ENCODE measurements at regions not wholly inside any gene's neighbourhood (a gene's known extent, or its start where the extent isn't known, plus 50 kb on each side); places are given as distances from the start of the nearest gene placed in this dataset.

DNA sequence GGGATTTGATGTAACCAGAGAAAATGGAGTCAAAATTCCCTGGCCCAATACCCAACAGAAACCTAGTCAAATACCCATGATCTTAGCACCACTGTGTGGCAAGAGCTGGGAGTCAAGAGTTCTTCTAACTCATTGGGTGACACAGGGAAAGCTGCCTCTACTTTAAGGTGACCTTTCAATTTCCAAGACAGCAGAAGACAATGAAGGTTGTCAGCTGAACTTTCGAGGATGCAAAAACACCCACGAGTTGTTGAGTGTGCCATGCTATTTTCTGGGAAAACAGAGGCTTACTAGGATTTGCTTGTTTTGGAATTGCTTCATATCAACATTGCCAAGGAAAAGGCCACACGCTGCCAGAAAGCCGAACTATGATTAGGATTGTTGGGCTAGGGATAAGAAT lies 61.6 kb upstream of the CYRIA start:
- Histone ChIP-seq H3K4me3 (ENCODE audit: low read length) (no peak overlapping the region), H3K4me1 (ENCODE audit: low read length) (peaks cover 49% of the 10 kb centered on the region), H3K27ac (ENCODE audit: low read length) (no peak overlapping the region), H2AFZ (ENCODE audit: low read depth, low read length) (no peak overlapping the region), H3K9ac (ENCODE audit: low read length) (no peak overlapping the region), H3K27me3 (ENCODE audit: low read depth, low read length) (peaks cover 14% of the 10 kb centered on the region), H3K79me2 (ENCODE audit: low read length) (no peaks in the 10 kb centered on the region), H3K36me3 (replicated peaks; ENCODE audit: low read depth, low read length) (peaks cover 6% of the 10 kb centered on the region), H3K4me2 (ENCODE audit: low read length) (no peak overlapping the region), H3K9me3 (ENCODE audit: insufficient read depth, low read length) (peaks cover 9% of the 10 kb centered on the region; the same call in 1 of the 2 replicates), H4K20me1 (ENCODE audit: insufficient read depth, low read length) (no peaks in the 10 kb centered on the region)
- TF ChIP-seq EZH2phosphoT487 (IDR thresholded peaks at IDR 0.05; ENCODE audit: low read depth), result no peak
- TF ChIP-seq, protein P1, sequence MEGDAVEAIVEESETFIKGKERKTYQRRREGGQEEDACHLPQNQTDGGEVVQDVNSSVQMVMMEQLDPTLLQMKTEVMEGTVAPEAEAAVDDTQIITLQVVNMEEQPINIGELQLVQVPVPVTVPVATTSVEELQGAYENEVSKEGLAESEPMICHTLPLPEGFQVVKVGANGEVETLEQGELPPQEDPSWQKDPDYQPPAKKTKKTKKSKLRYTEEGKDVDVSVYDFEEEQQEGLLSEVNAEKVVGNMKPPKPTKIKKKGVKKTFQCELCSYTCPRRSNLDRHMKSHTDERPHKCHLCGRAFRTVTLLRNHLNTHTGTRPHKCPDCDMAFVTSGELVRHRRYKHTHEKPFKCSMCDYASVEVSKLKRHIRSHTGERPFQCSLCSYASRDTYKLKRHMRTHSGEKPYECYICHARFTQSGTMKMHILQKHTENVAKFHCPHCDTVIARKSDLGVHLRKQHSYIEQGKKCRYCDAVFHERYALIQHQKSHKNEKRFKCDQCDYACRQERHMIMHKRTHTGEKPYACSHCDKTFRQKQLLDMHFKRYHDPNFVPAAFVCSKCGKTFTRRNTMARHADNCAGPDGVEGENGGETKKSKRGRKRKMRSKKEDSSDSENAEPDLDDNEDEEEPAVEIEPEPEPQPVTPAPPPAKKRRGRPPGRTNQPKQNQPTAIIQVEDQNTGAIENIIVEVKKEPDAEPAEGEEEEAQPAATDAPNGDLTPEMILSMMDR (IDR thresholded peaks at IDR 0.05; ENCODE audit: low read depth, low read length), result peak; percentile 40

DNA sequence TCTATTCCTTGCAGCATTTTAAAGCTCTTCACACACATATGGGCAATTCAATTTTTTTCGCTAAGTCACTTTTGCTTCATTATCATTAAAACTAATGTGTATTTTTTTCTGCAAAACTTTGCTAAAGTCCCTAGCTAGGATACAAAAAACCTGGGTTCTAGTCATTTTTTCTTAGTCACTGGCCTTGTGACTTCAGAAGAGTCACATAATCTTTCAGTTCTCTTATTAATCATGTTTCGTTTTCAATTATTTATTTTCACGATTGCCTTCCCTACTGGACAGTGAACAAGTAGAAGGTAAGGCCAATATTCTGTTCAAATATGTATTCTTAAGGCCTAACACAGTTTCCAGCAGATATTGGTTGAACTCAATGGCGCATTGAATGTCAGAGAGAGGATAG lies 60.9 kb upstream of the CYRIA start:
- no peak for TF ChIP-seq EZH2phosphoT487 (IDR thresholded peaks at IDR 0.05; ENCODE audit: low read depth)
- TF ChIP-seq, protein P1 (IDR thresholded peaks at IDR 0.05; ENCODE audit: low read depth, low read length), result no peak
- H3K9ac ChIP-seq (ENCODE audit: low read length), result no peak overlapping the region
- H3K4me1 ChIP-seq (ENCODE audit: low read length), result peaks cover 49% of the 10 kb centered on the region
- H3K9me3 ChIP-seq (ENCODE audit: insufficient read depth, low read length), result peaks cover 9% of the 10 kb centered on the region; the same call in 1 of the 2 replicates
- H3K27ac ChIP-seq (ENCODE audit: low read length), result peak overlapping the region; percentile 35
- peak overlapping the region; percentile 35 for H3K4me3 ChIP-seq (ENCODE audit: low read length)
- no peaks in the 10 kb centered on the region for H4K20me1 ChIP-seq (ENCODE audit: insufficient read depth, low read length)
- H3K79me2 ChIP-seq (ENCODE audit: low read length), result no peaks in the 10 kb centered on the region
- peaks cover 14% of the 10 kb centered on the region for H3K27me3 ChIP-seq (ENCODE audit: low read depth, low read length)
- no peak overlapping the region for H2AFZ ChIP-seq (ENCODE audit: low read depth, low read length)
- H3K4me2 ChIP-seq (ENCODE audit: low read length), result peak overlapping the region; percentile 59
- peaks cover 6% of the 10 kb centered on the region for H3K36me3 ChIP-seq (replicated peaks; ENCODE audit: low read depth, low read length)

DNA sequence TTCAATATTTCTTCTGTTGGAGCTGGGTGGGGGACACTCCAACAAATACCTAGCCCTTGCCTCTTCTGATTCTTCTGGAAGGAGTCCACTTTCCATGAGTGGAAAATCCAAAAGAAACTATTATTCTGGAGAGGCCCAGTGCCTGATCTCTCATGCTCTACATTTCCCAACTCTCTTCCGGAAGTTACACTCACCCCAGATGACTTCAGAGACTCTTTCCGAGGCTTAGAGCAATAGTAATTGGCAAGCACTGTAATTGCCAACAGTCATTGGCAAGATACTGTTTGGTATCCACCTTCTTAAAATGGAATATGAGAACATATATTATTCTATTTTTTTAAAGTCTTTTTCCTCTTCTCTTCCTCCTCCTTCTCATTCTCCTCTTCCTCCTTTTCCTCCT lies 60.5 kb upstream of the CYRIA start:
- peak overlapping the region; percentile 59 for H3K4me2 ChIP-seq (ENCODE audit: low read length)
- no peak overlapping the region for H3K9ac ChIP-seq (ENCODE audit: low read length)
- peaks cover 49% of the 10 kb centered on the region for H3K4me1 ChIP-seq (ENCODE audit: low read length)
- H3K9me3 ChIP-seq (ENCODE audit: insufficient read depth, low read length), result peaks cover 9% of the 10 kb centered on the region; the same call in 1 of the 2 replicates
- peak overlapping the region; percentile 35; the same call in 1 of the 2 replicates for H3K27ac ChIP-seq (ENCODE audit: low read length)
- peaks cover 6% of the 10 kb centered on the region for H3K36me3 ChIP-seq (replicated peaks; ENCODE audit: low read depth, low read length)
- H4K20me1 ChIP-seq (ENCODE audit: insufficient read depth, low read length), result no peaks in the 10 kb centered on the region
- TF ChIP-seq, protein P1 (IDR thresholded peaks at IDR 0.05; ENCODE audit: low read depth, low read length), result no peak
- no peak for TF ChIP-seq EZH2phosphoT487 (IDR thresholded peaks at IDR 0.05; ENCODE audit: low read depth)
- no peak overlapping the region for H2AFZ ChIP-seq (ENCODE audit: low read depth, low read length)
- H3K27me3 ChIP-seq (ENCODE audit: low read depth, low read length), result peaks cover 14% of the 10 kb centered on the region
- no peak overlapping the region for H3K4me3 ChIP-seq (ENCODE audit: low read length)
- no peaks in the 10 kb centered on the region for H3K79me2 ChIP-seq (ENCODE audit: low read length)

DNA sequence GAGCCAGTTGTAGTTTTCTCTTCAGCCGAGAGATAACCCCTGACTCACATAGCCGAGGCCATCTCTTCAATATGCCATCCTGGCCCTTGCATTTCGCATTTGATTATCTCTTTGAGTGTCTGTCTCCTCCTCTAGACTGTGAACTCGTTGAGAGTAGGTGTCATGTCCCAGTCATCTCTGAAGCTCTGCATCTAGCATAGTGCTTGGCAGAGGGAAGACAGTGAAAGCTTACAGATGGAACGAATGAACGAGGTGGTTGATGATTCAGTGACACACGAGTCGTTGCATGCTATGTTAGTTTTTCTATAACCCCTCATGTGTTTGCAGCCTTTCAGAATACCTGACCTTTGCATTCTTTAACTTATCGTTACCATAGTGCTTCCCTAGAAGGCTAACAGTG lies 59.9 kb upstream of the CYRIA start:
- Histone ChIP-seq H3K4me1 (ENCODE audit: low read length) (peaks cover 49% of the 10 kb centered on the region), H3K27me3 (ENCODE audit: low read depth, low read length) (peaks cover 14% of the 10 kb centered on the region), H3K4me2 (ENCODE audit: low read length) (peak overlapping the region; percentile 59; the same call in 1 of the 2 replicates), H3K4me3 (ENCODE audit: low read length) (no peak overlapping the region), H3K9me3 (ENCODE audit: insufficient read depth, low read length) (peaks cover 9% of the 10 kb centered on the region; the same call in 1 of the 2 replicates), H4K20me1 (ENCODE audit: insufficient read depth, low read length) (no peaks in the 10 kb centered on the region), H3K9ac (ENCODE audit: low read length) (no peak overlapping the region), H3K79me2 (ENCODE audit: low read length) (no peaks in the 10 kb centered on the region), H3K27ac (ENCODE audit: low read length) (no peak overlapping the region), H2AFZ (ENCODE audit: low read depth, low read length) (no peak overlapping the region), H3K36me3 (replicated peaks; ENCODE audit: low read depth, low read length) (peaks cover 6% of the 10 kb centered on the region)
- TF ChIP-seq, protein P1 (IDR thresholded peaks at IDR 0.05; ENCODE audit: low read depth, low read length), result no peak
- TF ChIP-seq EZH2phosphoT487 (IDR thresholded peaks at IDR 0.05; ENCODE audit: low read depth), result no peak
